Keratinocyte (primary cell): ENCODE measurements at regions not wholly inside any gene's neighbourhood (a gene's known extent, or its start where the extent isn't known, plus 50 kb on each side); places are given as distances from the start of the nearest gene placed in this dataset.

Source experiments
- DNase-seq: peaks from one replicate; pipeline ENCODE4 v3.0.0-alpha.2; 2011; ENCODE audit warnings: low read depth, missing footprints, low spot score
- FAIRE-seq: peaks from 2 replicates; lab custom pipeline; 2011; peaks lifted over from hg19 to GRCh38; lab: Jason Lieb, UNC
- H2AFZ ChIP-seq: 2 replicates; pipeline ENCODE4 v1.6.0; 2012; ENCODE audit warnings: low read length, control low read depth, inconsistent platforms; ENCODE audit not compliant: control insufficient read depth
- H3K27ac ChIP-seq: 2 replicates; pipeline ENCODE4 v1.5.1; 2011; ENCODE audit warnings: low read length; ENCODE audit not compliant: control insufficient read depth, insufficient read depth
- H3K27me3 ChIP-seq: 3 replicates; pipeline ENCODE4 v1.6.0; 2011; ENCODE audit warnings: low read length; ENCODE audit not compliant: control insufficient read depth, insufficient read depth; ENCODE audit errors: extremely low read depth
- H3K36me3 ChIP-seq, 2 experiments: 2 replicates in 1 of 2; 3 replicates in 1 of 2; pipeline ENCODE4 v1.5.1; 2011; ENCODE audit warnings: low read length in 2 of 2, mild to moderate bottlenecking in 1 of 2; ENCODE audit not compliant: control insufficient read depth in 2 of 2, insufficient read depth in 2 of 2; ENCODE audit errors: extremely low read depth in 1 of 2
- H3K4me1 ChIP-seq: 3 replicates; pipeline ENCODE4 v1.5.1; 2011; ENCODE audit warnings: low read length; ENCODE audit not compliant: control insufficient read depth, insufficient read depth; ENCODE audit errors: extremely low read depth
- H3K4me2 ChIP-seq: 3 replicates; pipeline ENCODE4 v1.6.0; 2011; ENCODE audit warnings: low read depth, low read length; ENCODE audit not compliant: control insufficient read depth, insufficient read depth; ENCODE audit errors: extremely low read depth
- H3K4me3 ChIP-seq, 3 experiments: fragments of 200-600 bp in 1 of 3; sonication (generic) in 1 of 3; 2 replicates in 2 of 3; 3 replicates in 1 of 3; pipeline ENCODE4 v1.5.1; 2011 to 2016; ENCODE audit warnings: low read length in 3 of 3, mild to moderate bottlenecking in 3 of 3, control low read depth in 2 of 3, inconsistent platforms in 1 of 3, low read depth in 1 of 3, mixed read lengths in 1 of 3, mixed run types in 1 of 3, moderate library complexity in 1 of 3; ENCODE audit not compliant: control insufficient read depth in 2 of 3, insufficient read depth in 2 of 3; ENCODE audit errors: extremely low read depth in 1 of 3
- H3K79me2 ChIP-seq: 2 replicates; pipeline ENCODE4 v1.6.0; 2012; ENCODE audit warnings: low read length; ENCODE audit not compliant: control insufficient read depth, insufficient read depth
- H3K9ac ChIP-seq: 3 replicates; pipeline ENCODE4 v1.6.0; 2011; ENCODE audit warnings: low read length; ENCODE audit not compliant: control insufficient read depth, insufficient read depth; ENCODE audit errors: extremely low read depth
- H3K9me1 ChIP-seq: 3 replicates; pipeline ENCODE4 v1.6.0; 2011; ENCODE audit warnings: low read length; ENCODE audit not compliant: control insufficient read depth, insufficient read depth; ENCODE audit errors: extremely low read depth
- H3K9me3 ChIP-seq: 2 replicates; pipeline ENCODE4 v1.5.1; 2012; ENCODE audit warnings: low read depth, low read length; ENCODE audit not compliant: control insufficient read depth
- H4K20me1 ChIP-seq: 3 replicates; pipeline ENCODE4 v1.6.0; 2011; ENCODE audit warnings: low read length; ENCODE audit not compliant: control insufficient read depth, insufficient read depth; ENCODE audit errors: extremely low read depth
- CTCF ChIP-seq, 3 experiments: IDR thresholded peaks in 1 of 3; conservative IDR thresholded peaks in 1 of 3; optimal IDR thresholded peaks in 1 of 3; 2 replicates in 2 of 3; 3 replicates in 1 of 3; pipeline versions ENCODE3 to v1.5.1; 2011; ENCODE audit warnings: low read length in 3 of 3, mild to moderate bottlenecking in 3 of 3, moderate library complexity in 2 of 3, control low read depth in 1 of 3, inconsistent platforms in 1 of 3; ENCODE audit not compliant: insufficient read depth in 2 of 3; ENCODE audit errors: extremely low read depth in 1 of 3
- EZH2 ChIP-seq: IDR thresholded peaks from one replicate; pipeline ENCODE4 v1.6.1; 2012; ENCODE audit warnings: inconsistent platforms, mild to moderate bottlenecking, low read length, moderate library complexity
- dilution Hi-C: fragments of 300-500 bp; cut with MboI; formaldehyde crosslinking; loops from one replicate; pipeline ENCODE4 v1.7.0; 2020; ENCODE audit warnings: low sequenced_read_pairs; ENCODE audit not compliant: extremely low pct_ligation_motif_present

- Histone ChIP-seq H3K4me3 (no peak overlapping the region), H3K9ac (no peak overlapping the region), H3K36me3 (no peaks in the 10 kb centered on the region), H4K20me1 (no peaks in the 10 kb centered on the region), H3K27ac (no peak overlapping the region), H2AFZ (no peak overlapping the region), H3K27me3 (no peaks in the 10 kb centered on the region), H3K79me2 (no peaks in the 10 kb centered on the region), H3K4me2 (no peak overlapping the region), H3K9me1 (no peaks in the 10 kb centered on the region), H3K9me3 (no peaks in the 10 kb centered on the region), H3K4me1 (peaks cover 18% of the 10 kb centered on the region)
- TF ChIP-seq CTCF (optimal IDR thresholded peaks at IDR 0.05 in 1 of 3, IDR thresholded peaks at IDR 0.05 in 1 of 3, conservative IDR thresholded peaks at IDR 0.05 in 1 of 3; ENCODE audit: extremely low read depth in 1 of 3, insufficient read depth in 2 of 3, low read length in 3 of 3) (no peak), EZH2 (no peak)
- DNase-seq = no peak
- dilution Hi-C loops = no loop called here
- FAIRE-seq = no peak
Observed at GRCh38 chr1:200337410-200337809, 72.4 kb downstream of the ZNF281 start.

- Histone ChIP-seq H3K9me3 (no peaks in the 10 kb centered on the region), H3K36me3 (no peaks in the 10 kb centered on the region), H3K27me3 (no peaks in the 10 kb centered on the region), H2AFZ (no peak overlapping the region), H3K9ac (no peak overlapping the region), H3K4me3 (no peak overlapping the region), H3K4me2 (peak overlapping the region; percentile 66), H4K20me1 (no peaks in the 10 kb centered on the region), H3K9me1 (no peaks in the 10 kb centered on the region), H3K79me2 (no peaks in the 10 kb centered on the region), H3K4me1 (peaks cover 18% of the 10 kb centered on the region), H3K27ac (peak overlapping the region; percentile 42)
- TF ChIP-seq CTCF (optimal IDR thresholded peaks at IDR 0.05 in 1 of 3, IDR thresholded peaks at IDR 0.05 in 1 of 3, conservative IDR thresholded peaks at IDR 0.05 in 1 of 3; ENCODE audit: extremely low read depth in 1 of 3, insufficient read depth in 2 of 3, low read length in 3 of 3) (no peak), EZH2 (no peak)
- no peak for FAIRE-seq
- no peak for DNase-seq
- dilution Hi-C loops = no loop called here
Observed at GRCh38 chr1:200336901-200337391, 72.9 kb downstream of the ZNF281 start.
